ENCODE measurements at regions not wholly inside any gene's neighbourhood (a gene's known extent, or its start where the extent isn't known, plus 50 kb on each side); places are given as distances from the start of the nearest gene placed in this dataset.

DNA sequence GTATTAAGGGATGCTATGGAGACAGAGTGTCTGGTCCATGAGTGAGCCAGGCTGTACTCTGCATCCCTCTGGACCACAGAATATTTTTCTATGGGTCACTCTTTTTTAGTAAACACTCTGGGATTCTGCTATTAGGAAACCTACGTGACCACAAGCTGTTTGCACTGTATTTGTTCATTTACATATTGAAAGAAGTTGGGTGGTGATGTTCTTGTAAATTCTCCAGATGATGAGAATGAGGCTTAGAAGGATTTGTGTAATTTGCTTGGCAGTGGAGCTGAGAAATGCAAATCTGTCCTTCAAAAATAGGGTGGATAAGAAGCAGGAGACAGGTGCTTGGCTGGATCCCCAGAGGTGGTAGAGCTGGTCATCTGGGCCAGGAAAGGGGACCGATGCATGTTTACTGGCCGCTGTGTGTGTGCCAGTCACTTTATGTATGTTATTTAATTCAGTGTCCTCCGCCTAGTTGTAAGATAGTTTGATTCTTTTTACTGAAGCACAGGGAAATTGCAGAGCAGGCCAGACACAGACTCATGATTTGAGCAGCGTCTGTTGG, 63.7 kb upstream of the HEPHL1 start:
- no peak for ATAC-seq
- no peak for DNase-seq (ENCODE audit: missing footprints)
- intact Hi-C loops (cut with DNase I): no loop called here

- intact Hi-C loops (cut with DNase I): no loop called here
- DNase-seq (ENCODE audit: missing footprints): no peak
- no peak for ATAC-seq
Measured at GRCh38 chr11:93958991-93959390, 62.2 kb upstream of the HEPHL1 start.

- no peak for DNase-seq (ENCODE audit: missing footprints)
- intact Hi-C loops (cut with DNase I): no loop called here
- peak; percentile 57 for ATAC-seq
Measured at GRCh38 chr11:93959663-93960062, 61.5 kb upstream of the HEPHL1 start.

GRCh38 chr11:93963072-93963471, 58.1 kb upstream of the HEPHL1 start:
- ATAC-seq: no peak
- intact Hi-C loops (cut with DNase I): no loop called here

DNA sequence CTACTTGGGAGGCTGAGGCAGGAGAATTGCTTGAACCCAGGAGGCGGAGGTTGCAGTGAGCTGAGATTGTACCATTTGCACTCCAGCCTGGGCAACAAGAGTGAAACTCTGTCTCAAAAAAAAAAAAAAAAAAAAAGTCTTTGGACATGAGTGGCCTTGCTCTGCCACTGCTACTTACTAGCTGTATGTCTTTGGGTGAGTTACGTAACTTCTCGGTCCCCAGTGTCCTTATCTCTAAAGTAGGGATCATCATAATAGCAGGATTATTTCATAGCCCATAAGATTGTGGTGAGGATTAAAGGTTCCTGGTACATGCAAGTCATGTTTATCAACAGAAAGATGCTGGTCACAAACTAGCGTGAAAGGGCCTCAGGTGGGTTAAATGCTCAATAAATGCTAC, 53.9 kb upstream of the HEPHL1 start:
- no peak for ATAC-seq
- DNase-seq (ENCODE audit: missing footprints): no peak
- intact Hi-C loops (cut with DNase I): no loop called here

More at GRCh38 chr11:93963072-93963471, 58.1 kb upstream of the HEPHL1 start:
- DNase-seq (ENCODE audit: missing footprints): no peak

- intact Hi-C loops (cut with DNase I): no loop called here
- DNase-seq (ENCODE audit: missing footprints): no peak
- no peak for ATAC-seq
Measured at GRCh38 chr11:93967944-93968343, 53.2 kb upstream of the HEPHL1 start.

DNA sequence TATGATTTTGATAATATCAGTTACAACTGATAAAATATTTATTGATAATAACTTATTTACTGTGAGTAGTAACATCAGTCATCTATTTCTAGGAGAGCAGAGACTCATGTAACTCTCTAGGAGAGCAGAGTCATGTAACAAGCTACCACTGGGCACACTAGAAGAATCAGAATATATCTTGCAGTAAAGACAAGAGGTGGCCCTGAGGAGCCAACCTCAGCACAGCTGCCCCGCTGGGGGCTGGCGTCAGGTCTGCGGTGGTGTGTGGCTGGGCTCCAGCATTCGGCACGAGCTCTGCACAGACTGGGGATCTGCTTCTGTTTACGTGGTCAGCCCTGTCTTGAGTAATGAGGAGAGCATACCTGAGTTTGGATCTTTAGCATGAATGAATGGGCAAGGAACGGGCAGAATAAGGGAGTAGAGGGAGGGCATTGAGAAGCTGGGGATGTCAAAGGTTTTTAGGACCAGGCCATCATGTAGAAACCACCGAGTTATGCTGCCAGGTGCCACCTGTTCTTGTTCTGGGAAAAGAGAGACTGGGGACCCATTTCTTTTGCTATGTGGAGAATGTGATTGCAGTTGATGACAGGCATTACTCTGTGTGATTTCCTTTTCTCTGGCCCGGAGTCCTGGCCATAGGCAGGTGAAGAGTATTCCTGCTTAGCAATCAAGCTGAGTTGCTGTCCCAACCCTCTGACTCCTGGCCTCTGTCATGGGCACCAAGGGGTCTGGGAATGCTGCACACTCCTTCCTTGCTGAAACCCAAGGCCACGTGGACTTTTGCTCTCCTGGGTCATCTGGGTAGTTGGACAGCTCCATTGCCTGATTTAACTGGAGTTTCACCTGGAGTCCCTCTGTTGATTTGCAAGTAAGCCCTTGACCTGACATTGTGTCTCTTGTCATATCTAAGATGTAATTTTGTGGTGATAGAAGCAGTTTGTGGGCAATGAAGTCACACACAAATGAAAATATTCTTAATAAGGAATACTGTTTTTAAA, 50.9 kb upstream of the HEPHL1 start:
- ATAC-seq (no peak), DNase-seq (ENCODE audit: missing footprints) (no peak)
- intact Hi-C loops (cut with DNase I): no loop called here

All from Right ventricle myocardium inferior (tissue), 1 donor.